ENCODE measurements at regions not wholly inside any gene's neighbourhood (a gene's known extent, or its start where the extent isn't known, plus 50 kb on each side); places are given as distances from the start of the nearest gene placed in this dataset.

- H3K4me3 ChIP-seq (ENCODE audit: low read depth, low read length) = no peak overlapping the region
- peaks cover 9% of the 10 kb centered on the region for H3K27me3 ChIP-seq (ENCODE audit: control insufficient read depth, insufficient read depth, low read length)
- CTCF ChIA-PET = interaction anchor here (1.1 to 1.5 kb wide), 2 partner anchors 27 to 66 kb away, joined by 5 to 6 read pairs; no protein-coding TSS in a partner anchor
- no peak for DNase-seq (ENCODE audit: low read depth, low spot score)
- POLR2A ChIA-PET = no interaction called here
- H3K27ac ChIP-seq (ENCODE audit: low read depth, low read length) = no peak overlapping the region
- H3K9me3 ChIP-seq (ENCODE audit: control insufficient read depth, insufficient read depth, low read length) = no peaks in the 10 kb centered on the region
- TF ChIP-seq CTCF (IDR thresholded peaks at IDR 0.05; ENCODE audit: low read depth, low read length) = no peak
These were observed 88.5 kb upstream of the CREB5 start for GRCh38 chr7:28323833-28324232.

- DNase-seq (ENCODE audit: low read depth, low spot score) = no peak
- H3K4me3 ChIP-seq (ENCODE audit: low read depth, low read length) = no peak overlapping the region
- no peaks in the 10 kb centered on the region for H3K9me3 ChIP-seq (ENCODE audit: control insufficient read depth, insufficient read depth, low read length)
- peaks cover 4% of the 10 kb centered on the region for H3K27me3 ChIP-seq (ENCODE audit: control insufficient read depth, insufficient read depth, low read length)
- ChIA-PET POLR2A (no interaction called here), CTCF (interaction anchor here (1.1 kb wide), 1 partner anchor 13 kb away, joined by 3 read pairs; no protein-coding TSS in a partner anchor)
- TF ChIP-seq CTCF (IDR thresholded peaks at IDR 0.05; ENCODE audit: low read depth, low read length) = no peak
- H3K27ac ChIP-seq (ENCODE audit: low read depth, low read length) = no peak overlapping the region
These were observed 84.2 kb upstream of the CREB5 start for GRCh38 chr7:28328146-28328545.

- no peak for DNase-seq (ENCODE audit: low read depth, low spot score)
- Histone ChIP-seq H3K9me3 (ENCODE audit: control insufficient read depth, insufficient read depth, low read length) (no peaks in the 10 kb centered on the region), H3K27me3 (ENCODE audit: control insufficient read depth, insufficient read depth, low read length) (peaks cover 3% of the 10 kb centered on the region), H3K27ac (ENCODE audit: low read depth, low read length) (no peak overlapping the region), H3K4me3 (ENCODE audit: low read depth, low read length) (no peak overlapping the region)
- TF ChIP-seq CTCF (IDR thresholded peaks at IDR 0.05; ENCODE audit: low read depth, low read length) = no peak
- ChIA-PET CTCF (interaction anchor here (0.9 to 1.1 kb wide), 2 partner anchors 14 to 61 kb away, joined by 3 to 4 read pairs; no protein-coding TSS in a partner anchor), POLR2A (interaction anchor here (1.6 kb wide), 1 partner anchor 19 kb away, joined by 8 read pairs; no protein-coding TSS in a partner anchor)
These were observed 83.3 kb upstream of the CREB5 start for GRCh38 chr7:28328822-28329660.

DNA sequence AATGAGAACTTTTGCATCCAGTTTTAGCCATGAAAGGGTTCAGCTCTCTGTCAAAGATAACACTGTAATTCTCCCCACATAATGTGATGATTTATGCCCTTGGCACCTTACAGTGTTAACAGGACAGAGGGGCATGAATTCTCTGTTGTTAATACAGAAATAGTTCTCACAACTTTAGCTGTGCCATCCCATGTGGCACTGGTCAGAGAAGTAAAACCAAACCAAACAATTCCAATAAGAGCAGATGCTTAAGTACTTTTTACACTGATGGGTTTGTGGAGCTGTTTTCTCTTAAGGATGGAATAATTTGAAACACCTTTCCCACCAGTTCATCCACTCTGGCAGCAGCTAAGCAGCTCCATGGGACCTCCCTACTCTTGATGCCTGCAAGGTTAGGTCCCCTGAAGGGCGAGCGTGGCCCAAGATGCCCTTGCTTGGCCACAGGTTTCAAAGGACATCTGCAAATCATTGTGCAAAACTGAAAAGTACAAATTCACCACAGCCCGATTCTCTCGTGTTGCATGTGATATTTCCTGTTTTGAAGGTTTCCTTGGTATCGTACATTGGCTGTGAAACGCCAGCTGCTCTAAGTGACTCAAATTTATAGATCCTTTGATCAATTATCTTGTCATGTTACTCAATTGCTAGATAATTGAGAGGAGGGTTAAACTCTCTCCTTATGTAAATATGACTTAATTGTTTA is 82.5 kb upstream of the CREB5 start:
- H3K9me3 ChIP-seq (ENCODE audit: control insufficient read depth, insufficient read depth, low read length) = no peaks in the 10 kb centered on the region
- no peak for DNase-seq (ENCODE audit: low read depth, low spot score)
- CTCF ChIA-PET = interaction anchor here (0.7 to 0.9 kb wide), 3 partner anchors 15 to 60 kb away, joined by 3 to 4 read pairs (median 4); no protein-coding TSS in a partner anchor
- no peak for TF ChIP-seq CTCF (IDR thresholded peaks at IDR 0.05; ENCODE audit: low read depth, low read length)
- POLR2A ChIA-PET = interaction anchor here (1.0 to 1.6 kb wide), 2 partner anchors 18 to 29 kb away, joined by 3 to 8 read pairs; no protein-coding TSS in a partner anchor
- peaks cover 2% of the 10 kb centered on the region for H3K27me3 ChIP-seq (ENCODE audit: control insufficient read depth, insufficient read depth, low read length)
- no peak overlapping the region for H3K27ac ChIP-seq (ENCODE audit: low read depth, low read length)
- no peak overlapping the region for H3K4me3 ChIP-seq (ENCODE audit: low read depth, low read length)
